WI38 (cell line): ENCODE measurements at regions not wholly inside any gene's neighbourhood (a gene's known extent, or its start where the extent isn't known, plus 50 kb on each side); places are given as distances from the start of the nearest gene placed in this dataset.

Source experiments
- H3K4me3 ChIP-seq: 2 replicates; pipeline ENCODE4 v1.5.1; 2011; ENCODE audit warnings: low read depth, mild to moderate bottlenecking, control low read depth, low read length
- TF ChIP-seq, protein P1 (sequence below): IDR thresholded peaks from 2 replicates; pipeline ENCODE4 v1.5.1; 2012; ENCODE audit warnings: low read depth, mild to moderate bottlenecking, control low read depth, low read length

DNA sequence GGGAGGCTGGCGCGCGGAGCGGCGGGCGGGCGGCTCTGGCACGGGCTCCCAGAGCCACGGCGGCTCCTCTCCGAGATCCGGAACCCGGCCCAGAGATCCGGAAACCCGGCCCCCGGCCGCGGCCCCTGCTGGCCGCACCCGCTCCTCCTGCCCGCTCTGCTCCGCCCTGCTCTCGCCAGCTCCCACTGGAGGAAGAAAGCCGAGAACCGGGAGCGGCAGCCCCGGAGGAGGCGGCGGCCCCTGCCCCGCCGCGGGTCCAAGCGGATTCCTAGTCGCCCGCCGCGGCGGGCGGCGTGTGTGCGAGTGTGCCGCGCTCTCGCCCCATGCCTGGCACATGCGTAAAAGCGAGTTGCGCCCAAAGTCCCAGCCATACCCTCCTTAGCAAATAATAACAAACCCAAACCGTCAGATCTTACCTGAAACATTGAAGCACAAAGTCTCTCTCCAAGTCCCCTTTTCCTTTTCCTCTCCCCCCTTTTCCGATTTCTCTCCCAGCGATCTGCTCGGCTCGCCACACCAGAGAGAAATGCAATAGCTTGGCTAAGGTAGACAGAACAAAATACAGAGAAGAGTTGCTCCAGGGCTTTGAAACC, 108.7 kb upstream of the KCTD1 start:
- H3K4me3 ChIP-seq: peak overlapping the region; percentile 59
- TF ChIP-seq, protein P1, sequence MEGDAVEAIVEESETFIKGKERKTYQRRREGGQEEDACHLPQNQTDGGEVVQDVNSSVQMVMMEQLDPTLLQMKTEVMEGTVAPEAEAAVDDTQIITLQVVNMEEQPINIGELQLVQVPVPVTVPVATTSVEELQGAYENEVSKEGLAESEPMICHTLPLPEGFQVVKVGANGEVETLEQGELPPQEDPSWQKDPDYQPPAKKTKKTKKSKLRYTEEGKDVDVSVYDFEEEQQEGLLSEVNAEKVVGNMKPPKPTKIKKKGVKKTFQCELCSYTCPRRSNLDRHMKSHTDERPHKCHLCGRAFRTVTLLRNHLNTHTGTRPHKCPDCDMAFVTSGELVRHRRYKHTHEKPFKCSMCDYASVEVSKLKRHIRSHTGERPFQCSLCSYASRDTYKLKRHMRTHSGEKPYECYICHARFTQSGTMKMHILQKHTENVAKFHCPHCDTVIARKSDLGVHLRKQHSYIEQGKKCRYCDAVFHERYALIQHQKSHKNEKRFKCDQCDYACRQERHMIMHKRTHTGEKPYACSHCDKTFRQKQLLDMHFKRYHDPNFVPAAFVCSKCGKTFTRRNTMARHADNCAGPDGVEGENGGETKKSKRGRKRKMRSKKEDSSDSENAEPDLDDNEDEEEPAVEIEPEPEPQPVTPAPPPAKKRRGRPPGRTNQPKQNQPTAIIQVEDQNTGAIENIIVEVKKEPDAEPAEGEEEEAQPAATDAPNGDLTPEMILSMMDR: no peak

DNA sequence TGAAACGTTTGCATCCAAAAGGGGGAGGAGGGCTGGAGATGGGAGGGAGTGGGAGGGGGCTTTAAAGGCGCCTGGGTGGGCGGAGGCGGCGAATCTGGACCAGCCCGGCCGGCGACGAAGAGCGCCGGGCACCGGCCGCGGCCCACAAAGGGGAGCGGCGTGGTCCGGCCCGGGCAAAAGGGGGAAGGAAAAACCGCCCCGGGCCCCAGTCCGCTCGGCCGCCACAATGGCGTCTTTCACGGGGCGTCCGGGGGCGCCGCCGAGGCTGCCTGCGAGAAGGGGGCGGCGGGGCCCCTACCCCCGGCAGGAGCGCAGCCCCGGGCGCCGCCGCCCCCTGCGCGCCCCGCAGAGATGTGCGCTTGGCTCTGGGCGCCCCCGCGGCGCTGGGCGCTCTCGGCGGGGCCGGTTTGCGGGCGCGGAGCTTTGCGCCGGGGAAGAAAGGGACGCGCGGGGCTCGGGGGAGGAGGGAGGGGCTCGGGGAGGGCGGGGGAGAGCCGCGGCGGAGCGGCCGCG, 108.1 kb upstream of the KCTD1 start:
- peak overlapping the region; percentile 59 for H3K4me3 ChIP-seq
- TF ChIP-seq, protein P1: no peak

DNA sequence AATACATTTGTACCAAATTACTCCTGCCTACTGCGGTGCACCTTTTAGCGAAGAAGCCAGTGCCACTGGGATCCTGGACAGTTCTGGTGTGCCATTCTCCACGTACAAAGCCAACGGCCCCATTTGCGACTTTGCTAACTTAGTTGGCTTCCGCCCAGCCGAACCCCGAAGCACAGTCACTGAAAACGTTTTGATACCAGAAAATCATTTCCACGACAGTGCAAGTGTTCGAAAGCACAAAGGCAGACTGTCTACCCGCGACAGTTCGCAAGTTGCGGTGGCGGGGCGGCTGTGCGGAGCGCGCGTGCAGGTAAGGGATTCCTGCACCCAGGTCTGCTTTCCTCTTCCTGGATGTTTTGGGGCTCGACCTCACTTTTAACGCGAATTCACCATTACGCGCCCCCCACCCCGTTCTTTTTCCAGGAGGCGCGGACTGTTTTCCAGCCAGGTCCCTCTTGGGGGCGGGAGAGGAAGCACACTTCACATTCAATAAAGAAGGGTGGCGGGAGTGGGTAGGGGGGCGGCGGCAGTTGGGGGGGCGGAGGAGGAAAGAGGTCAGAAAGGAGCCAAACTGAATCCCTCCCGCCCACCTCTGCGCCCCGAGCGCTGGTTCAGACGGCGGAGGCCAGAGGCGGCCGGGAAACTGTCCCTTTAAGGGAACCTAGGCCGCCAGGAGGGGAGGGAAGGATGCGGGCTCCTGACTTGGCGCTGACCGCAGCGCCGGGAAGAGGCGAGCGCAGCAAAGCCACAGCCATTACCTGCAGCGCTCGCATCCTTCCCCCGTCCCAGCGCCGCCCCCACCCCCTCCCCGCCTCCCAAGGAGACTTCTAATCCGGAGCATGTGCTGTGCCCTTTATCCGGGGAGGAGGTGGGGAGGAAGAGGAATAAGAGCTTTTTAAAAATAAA, 107.4 kb upstream of the KCTD1 start:
- TF ChIP-seq, protein P1: no peak
- H3K4me3 ChIP-seq: peak overlapping the region; percentile 59

DNA sequence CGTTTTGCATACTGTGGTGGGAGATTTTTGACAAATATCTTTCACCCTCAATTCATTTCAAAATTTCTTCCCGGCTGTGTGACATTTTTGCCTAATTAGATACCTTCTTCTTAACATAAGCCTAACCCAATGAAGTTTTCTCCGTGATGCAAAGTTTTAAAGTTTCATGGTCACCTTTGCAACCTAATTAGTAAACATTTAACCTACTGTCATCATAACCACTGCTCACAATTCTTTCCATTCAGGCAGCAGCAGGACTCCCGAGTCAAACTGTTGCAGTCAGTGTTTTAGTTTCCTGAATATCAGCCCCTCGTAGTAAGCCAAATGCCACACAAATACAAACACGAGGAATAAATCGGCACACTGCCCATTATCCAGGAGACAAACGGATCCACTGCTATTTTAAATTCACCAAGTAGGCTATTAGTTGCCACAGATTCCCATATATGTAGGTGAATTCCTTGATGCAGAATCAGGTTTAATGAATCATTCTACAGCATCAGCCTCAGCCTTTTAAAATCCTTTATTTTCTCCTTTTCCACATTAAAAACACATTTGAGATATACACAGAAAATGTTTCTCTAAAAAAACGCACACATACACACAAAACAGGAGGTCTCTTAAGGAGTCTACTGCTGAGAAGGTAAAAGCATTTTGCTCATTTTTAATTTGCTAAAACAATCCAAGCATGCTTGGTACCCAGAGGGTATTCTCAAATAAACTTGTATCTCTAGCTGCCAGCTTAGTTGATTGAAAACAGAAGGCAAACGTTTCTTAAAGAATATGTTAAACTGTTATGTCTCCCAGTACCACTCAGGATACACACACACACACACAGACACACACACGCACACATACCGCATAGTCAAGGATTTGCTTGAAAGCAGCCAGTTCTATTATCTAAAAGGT, 106.5 kb upstream of the KCTD1 start:
- no peak overlapping the region for H3K4me3 ChIP-seq
- TF ChIP-seq, protein P1: no peak

DNA sequence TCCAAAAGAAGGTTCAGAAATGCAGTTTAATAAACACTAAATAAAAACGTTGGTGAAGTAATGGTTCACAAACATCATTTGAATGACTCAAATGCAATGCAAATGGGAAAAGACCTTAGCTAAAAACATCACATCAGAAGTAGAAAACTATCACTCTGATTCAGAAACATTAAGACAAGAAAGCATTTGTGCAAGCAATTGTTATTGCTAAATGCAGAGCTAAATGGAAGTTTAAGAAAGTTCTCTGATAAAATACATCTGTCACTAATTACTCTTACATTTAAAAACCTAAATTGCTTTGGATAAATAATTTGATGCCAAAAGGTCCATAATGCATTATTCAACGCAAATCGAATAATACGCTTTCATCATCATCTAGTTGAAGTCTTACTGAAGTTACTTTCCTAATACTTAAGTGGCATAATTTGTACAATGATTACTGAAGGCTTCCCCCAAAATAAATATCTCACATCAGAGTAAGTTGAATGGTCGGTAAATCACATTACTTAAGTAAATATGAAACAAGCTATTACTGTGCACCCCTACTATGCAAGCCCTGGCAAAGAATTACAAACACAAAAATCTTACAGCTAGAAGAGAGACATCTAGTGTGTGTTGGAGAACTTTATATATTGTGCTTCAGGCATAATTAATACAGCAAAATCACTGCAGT, 105.7 kb upstream of the KCTD1 start:
- TF ChIP-seq, protein P1: no peak
- H3K4me3 ChIP-seq: no peak overlapping the region

DNA sequence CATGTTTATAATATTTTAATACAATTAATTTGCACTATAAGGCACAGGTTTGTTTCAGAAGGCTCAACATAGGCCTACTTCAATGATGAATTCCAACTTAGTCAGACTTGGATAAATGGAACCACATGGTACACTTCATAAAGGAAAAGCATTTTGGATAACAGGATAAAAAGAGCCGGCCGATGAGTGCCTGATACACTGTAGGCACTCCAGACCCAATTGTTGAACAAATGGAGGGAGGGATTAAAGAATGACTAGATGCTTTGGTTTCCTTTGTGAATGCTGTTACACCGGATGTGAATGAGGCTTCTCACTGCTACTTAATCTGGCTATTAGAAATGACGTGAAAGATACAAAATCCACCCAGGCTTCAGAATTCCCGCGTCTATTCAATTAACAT, 104.1 kb upstream of the KCTD1 start:
- H3K4me3 ChIP-seq: no peak overlapping the region
- TF ChIP-seq, protein P1: no peak
